GM12878 (cell line): ENCODE measurements at regions not wholly inside any gene's neighbourhood (a gene's known extent, or its start where the extent isn't known, plus 50 kb on each side); places are given as distances from the start of the nearest gene placed in this dataset.

ENCODE experiments used
- ATAC-seq: fragments of 200-7000 bp; cut with Tn5 transposase; 3 replicates; pipeline ENCODE4 v1.9.1; 2020; ENCODE audit warnings: mild to moderate bottlenecking, moderate library complexity
- BruUV-seq: library from RNA; stranded (reverse); fragments of 400-500 nt; replicated peaks from 2 replicates; lab custom pipeline; 2021; lab: Mats Ljungman, UMichigan
- CTCF ChIA-PET: fragments of 300-600 bp; sonication (Branson Sonifier 250); formaldehyde crosslinking; extraction: SDS; loops from one replicate; lab custom pipeline; 2021; ENCODE audit warnings: inconsistent platforms; lab: Yijun Ruan, JAX
- POLR2A ChIA-PET: fragments of 350-600 bp; formaldehyde crosslinking; extraction: SDS; loops from one replicate; lab custom pipeline; 2021; ENCODE audit warnings: inconsistent platforms; lab: Charles Lee
- RAD21 ChIA-PET: fragments of 300-600 bp; sonication (Branson Sonifier 250); formaldehyde crosslinking; loops from one replicate; lab custom pipeline; 2023; ENCODE audit warnings: antibody characterized with exemption; ENCODE audit not compliant: unreplicated experiment; lab: Charles Lee
- SMC1A ChIA-PET: fragments of 300-600 bp; sonication (Branson Sonifier 250); formaldehyde crosslinking; loops from one replicate; lab custom pipeline; 2023; ENCODE audit not compliant: unreplicated experiment, uncharacterized antibody; lab: Charles Lee
- DNase-seq: peaks from one replicate; pipeline ENCODE4 v3.0.0-alpha.2; 2011; ENCODE audit warnings: low read depth, low spot score
- FAIRE-seq: peaks from 3 replicates; lab custom pipeline; 2011; peaks lifted over from hg19 to GRCh38; lab: Jason Lieb, UNC
- H2AFZ ChIP-seq: 2 replicates; pipeline ENCODE4 v1.6.0; 2011; ENCODE audit warnings: low read depth, low read length, control low read depth; ENCODE audit not compliant: control insufficient read depth
- H3K27ac ChIP-seq: 2 replicates; pipeline ENCODE4 v1.5.1; 2011; ENCODE audit warnings: control low read depth; ENCODE audit not compliant: control insufficient read depth, insufficient read depth
- H3K27me3 ChIP-seq, 2 experiments: replicated peaks in 1 of 2; 2 replicates each; pipeline versions ENCODE4 v1.6.0 to v1.6.1; 2011; ENCODE audit warnings: low read length in 1 of 2; ENCODE audit not compliant: control insufficient read depth in 2 of 2, insufficient read depth in 2 of 2
- H3K36me3 ChIP-seq, 2 experiments: 2 replicates each; pipeline ENCODE4 v1.5.1; 2011; ENCODE audit warnings: low read length in 1 of 2; ENCODE audit not compliant: control insufficient read depth in 2 of 2, insufficient read depth in 2 of 2
- H3K4me1 ChIP-seq: 2 replicates; pipeline ENCODE4 v1.6.1; 2011; ENCODE audit warnings: mild to moderate bottlenecking, low read length, moderate library complexity, mixed read lengths; ENCODE audit not compliant: control insufficient read depth, insufficient read depth
- H3K4me2 ChIP-seq: 2 replicates; pipeline ENCODE4 v1.6.0; 2011; ENCODE audit warnings: control low read depth; ENCODE audit not compliant: control insufficient read depth, insufficient read depth
- H3K4me3 ChIP-seq: fragments of 200-600 bp; sonication (generic); 2 replicates; pipeline ENCODE4 v1.5.1; 2016
- H3K79me2 ChIP-seq: 2 replicates; pipeline ENCODE4 v1.6.0; 2011; ENCODE audit warnings: low read length; ENCODE audit not compliant: control insufficient read depth, insufficient read depth
- H3K9ac ChIP-seq: 2 replicates; pipeline ENCODE4 v1.8.0; 2011; ENCODE audit warnings: low read length, control low read depth, mixed read lengths; ENCODE audit not compliant: control insufficient read depth, insufficient read depth
- H3K9me3 ChIP-seq: replicated peaks from 3 replicates; pipeline ENCODE4 v1.5.1; 2011; ENCODE audit warnings: mild to moderate bottlenecking, low read length; ENCODE audit not compliant: control insufficient read depth, insufficient read depth
- H4K20me1 ChIP-seq: 2 replicates; pipeline ENCODE4 v1.6.0; 2011; ENCODE audit not compliant: control insufficient read depth, insufficient read depth
- ATF7 ChIP-seq: fragments of 450-650 bp; IDR thresholded peaks from 2 replicates; pipeline ENCODE4 v1.6.1; 2016; ENCODE audit warnings: low read depth, mild to moderate bottlenecking
- BRCA1 ChIP-seq: IDR thresholded peaks from 2 replicates; pipeline ENCODE4 v1.6.1; 2011; ENCODE audit warnings: low read depth, low read length, improper control_type of control experiment
- EED ChIP-seq: sonication (generic); IDR thresholded peaks from 2 replicates; pipeline ENCODE4 v1.6.1; 2016; ENCODE audit warnings: antibody characterized with exemption, low read depth
- EGR1 ChIP-seq, 2 experiments: IDR thresholded peaks; 1 replicate in 1 of 2; 2 replicates in 1 of 2; pipeline ENCODE4 v1.6.1; 2011 to 2012; ENCODE audit warnings: low read depth in 2 of 2, low read length in 2 of 2, borderline replicate concordance in 1 of 2, mild to moderate bottlenecking in 1 of 2, moderate library complexity in 1 of 2
- GATAD2B ChIP-seq: fragments of 450-650 bp; conservative IDR thresholded peaks from 2 replicates; pipeline ENCODE4 v1.6.1; 2017; ENCODE audit warnings: low read depth, mild to moderate bottlenecking, moderate library complexity
- HDAC2 ChIP-seq: fragments of 200-600 bp; sonication (generic); IDR thresholded peaks from 2 replicates; pipeline ENCODE4 v1.6.1; 2017
- HDAC6 ChIP-seq: fragments of 200-600 bp; sonication (generic); IDR thresholded peaks from one replicate; pipeline ENCODE4 v1.8.0; 2017; ENCODE audit warnings: antibody characterized with exemption; ENCODE audit not compliant: unreplicated experiment
- HDGF ChIP-seq: fragments of 450-650 bp; IDR thresholded peaks from 2 replicates; pipeline ENCODE4 v1.6.1; 2016; ENCODE audit warnings: antibody characterized with exemption
- MAX ChIP-seq: IDR thresholded peaks from 2 replicates; pipeline ENCODE4 v1.6.1; 2012; ENCODE audit warnings: low read depth, low read length, improper control_type of control experiment
- PML ChIP-seq: IDR thresholded peaks from 2 replicates; pipeline ENCODE4 v1.6.1; 2012; ENCODE audit warnings: low read length, inconsistent platforms
- POLR2A ChIP-seq: IDR thresholded peaks from 2 replicates; pipeline ENCODE4 v1.6.1; 2011; ENCODE audit warnings: low read depth, mild to moderate bottlenecking, low read length
- SKIL ChIP-seq: fragments of 450-650 bp; IDR thresholded peaks from 2 replicates; pipeline ENCODE4 v1.6.1; 2017; ENCODE audit warnings: mild to moderate bottlenecking, low read depth, inconsistent platforms; ENCODE audit not compliant: poor library complexity, severe bottlenecking
- STAT1 ChIP-seq: fragments of 450-650 bp; conservative IDR thresholded peaks from 2 replicates; pipeline ENCODE4 v1.6.1; 2014; ENCODE audit warnings: antibody characterized with exemption, mild to moderate bottlenecking
- SUPT20H ChIP-seq: IDR thresholded peaks from 2 replicates; pipeline ENCODE4 v1.6.1; 2011; ENCODE audit warnings: low read depth, mild to moderate bottlenecking, low read length, moderate library complexity, borderline replicate concordance; ENCODE audit not compliant: control insufficient read depth
- WGBS: methylation state at CpG from one replicate; pipeline ENCODE4 v1.1.6; 2016; ENCODE audit warnings: low lambda C conversion rate; ENCODE audit not compliant: insufficient replicate concordance, insufficient coverage; ENCODE audit errors: missing lambda C conversion rate; 5-methylcytosine and 5-hydroxymethylcytosine counted together
- in situ Hi-C: fragments of 300-500 bp; cut with MboI; formaldehyde crosslinking; loops from 9 replicates; pipeline ENCODE4 v1.14.3; 2018; ENCODE audit warnings: mixed read lengths
- intact Hi-C: fragments of 100-400 bp; cut with micrococcal nuclease; formaldehyde crosslinking; loops from one replicate; pipeline ENCODE4 v1.14.2; 2022; ENCODE audit not compliant: unreplicated experiment

- BruUV-seq, result no TSS peak
- Histone ChIP-seq H3K79me2 (no peaks in the 10 kb centered on the region), H3K27ac (no peak overlapping the region), H3K4me1 (no peaks in the 10 kb centered on the region), H3K36me3 (no peaks in the 10 kb centered on the region), H4K20me1 (no peaks in the 10 kb centered on the region), H3K4me2 (no peak overlapping the region), H3K9me3 (no peaks in the 10 kb centered on the region), H3K4me3 (no peak overlapping the region), H3K27me3 (no peaks in the 10 kb centered on the region), H2AFZ (no peak overlapping the region)
- in situ Hi-C loops, result no loop called here
- ChIA-PET POLR2A (interaction anchor here (0.6 to 0.7 kb wide), 2 partner anchors 117 to 396 kb away, joined by 3 to 6 read pairs; no protein-coding TSS in a partner anchor), RAD21 (no interaction called here), SMC1A (interaction anchor here (0.6 to 0.7 kb wide), 2 partner anchors 13 to 254 kb away, joined by 3 read pairs; no protein-coding TSS in a partner anchor)
- ATAC-seq (no peak), FAIRE-seq (no peak), DNase-seq (no peak)
- 87% methylated on average over 9 of the region's 9 CpGs for WGBS
- intact Hi-C loops, result no loop called here
- TF ChIP-seq PML (no peak), STAT1 (no peak), GATAD2B (no peak), HDAC6 (no peak), POLR2A (no peak), BRCA1 (no peak), HDGF (no peak), EGR1 (IDR thresholded peaks at IDR 0.05; ENCODE audit: borderline replicate concordance in 1 of 2, low read depth in 2 of 2, low read length in 2 of 2) (no peak), SKIL (no peak), SUPT20H (no peak), HDAC2 (no peak), MAX (no peak), ATF7 (no peak), EED (no peak)
- TF ChIP-seq, all 136 proteins: peak for 0
- no peak overlapping the region for H3K9ac ChIP-seq
- CTCF ChIA-PET, result no interaction called here
These were observed 361.0 kb upstream of the PMFBP1 start for GRCh38 chr16:72532906-72533410.
